Umbilical cord (tissue), 1 donor: ENCODE measurements at regions not wholly inside any gene's neighbourhood (a gene's known extent, or its start where the extent isn't known, plus 50 kb on each side); places are given as distances from the start of the nearest gene placed in this dataset.

Experiments used
- DNase-seq: peaks from one replicate; pipeline ENCODE4 v3.0.0-alpha.2; 2015; ENCODE audit warnings: low spot score

DNA sequence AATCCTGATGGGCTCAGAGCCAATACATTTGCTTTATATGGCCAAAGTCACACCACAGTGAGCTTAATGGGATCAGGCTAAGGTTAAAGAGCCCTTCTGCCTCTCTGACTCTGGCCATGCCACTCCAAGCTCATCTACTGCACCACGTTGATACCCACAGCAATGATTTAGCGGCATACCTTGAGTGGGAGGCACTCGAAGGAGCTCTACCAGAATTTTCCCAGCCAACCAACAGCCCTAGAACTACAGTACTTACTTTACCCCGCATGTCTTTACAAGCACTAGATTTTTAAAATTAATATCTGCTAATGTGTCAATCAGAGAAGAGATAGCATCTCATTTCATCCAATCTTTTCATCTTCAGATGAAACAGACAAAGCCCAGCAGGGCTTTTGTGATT, 300.5 kb downstream of the GRIN2B start:
- no peak for DNase-seq

DNA sequence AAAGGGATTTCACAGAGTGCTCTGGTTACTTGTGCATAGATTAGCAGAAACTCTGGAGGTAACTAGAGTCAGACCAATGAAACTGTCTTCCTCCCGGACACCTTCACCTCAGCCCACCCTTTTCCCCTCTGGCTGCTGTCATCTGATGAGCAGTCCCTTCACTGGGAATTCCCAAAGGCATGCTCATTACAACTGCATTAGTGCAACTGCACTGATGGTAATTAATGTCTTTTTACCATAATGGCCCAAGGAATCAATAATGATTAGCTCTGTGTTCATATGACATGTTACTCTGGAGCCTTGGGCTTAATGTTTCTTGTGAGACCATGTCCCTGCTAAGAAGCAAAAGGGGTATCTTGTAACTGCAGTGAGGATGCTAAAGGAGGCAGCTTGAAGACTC, 304.5 kb downstream of the GRIN2B start:
- no peak for DNase-seq

DNA sequence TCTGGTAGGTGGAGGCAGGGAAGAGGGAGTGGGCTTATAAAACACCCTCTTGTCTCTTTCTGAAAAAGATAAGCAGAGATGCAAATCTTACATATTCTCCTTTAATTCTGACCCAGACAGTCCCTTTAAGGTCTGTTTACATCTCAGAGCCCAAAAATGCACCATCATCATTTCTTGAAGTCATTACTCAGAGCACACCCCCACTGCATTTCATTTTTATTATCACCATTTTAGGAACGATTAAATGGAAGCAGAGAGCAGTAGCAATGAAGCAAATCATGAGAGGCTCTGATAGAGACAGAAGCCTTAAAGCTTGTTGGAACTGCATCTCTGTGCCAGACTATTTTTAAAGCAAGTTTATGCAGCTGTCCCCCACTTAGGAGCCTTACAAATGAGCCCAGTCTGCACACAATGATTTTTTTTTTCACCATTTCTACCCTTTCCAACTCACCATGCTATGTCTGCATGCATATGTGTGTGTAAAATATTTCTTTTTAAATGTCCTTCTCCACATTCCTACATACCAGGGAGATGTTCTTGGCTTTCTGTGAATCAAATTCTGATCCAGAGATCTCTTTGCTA, 311.0 kb downstream of the GRIN2B start:
- DNase-seq, result peak; percentile 80

DNA sequence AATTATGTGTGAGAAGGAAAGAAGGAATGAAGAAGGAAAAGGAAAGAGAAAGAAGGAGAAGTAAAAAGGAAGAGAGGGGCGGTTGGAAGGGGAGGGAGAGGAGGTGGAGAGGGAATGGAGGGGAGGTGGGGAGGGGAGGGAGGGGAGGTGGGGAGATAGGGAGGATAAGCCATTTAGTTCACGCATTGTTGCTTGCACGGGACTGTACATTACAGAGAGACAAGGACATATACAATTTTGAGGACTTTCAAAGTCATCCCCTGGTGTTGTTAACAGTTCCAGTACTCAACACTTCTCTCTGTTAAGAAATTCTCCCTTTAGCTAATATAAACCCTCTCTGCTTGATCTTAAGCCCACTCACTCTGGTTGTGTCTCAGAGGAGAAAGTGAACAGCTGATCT, 312.5 kb downstream of the GRIN2B start:
- DNase-seq, result no peak

DNA sequence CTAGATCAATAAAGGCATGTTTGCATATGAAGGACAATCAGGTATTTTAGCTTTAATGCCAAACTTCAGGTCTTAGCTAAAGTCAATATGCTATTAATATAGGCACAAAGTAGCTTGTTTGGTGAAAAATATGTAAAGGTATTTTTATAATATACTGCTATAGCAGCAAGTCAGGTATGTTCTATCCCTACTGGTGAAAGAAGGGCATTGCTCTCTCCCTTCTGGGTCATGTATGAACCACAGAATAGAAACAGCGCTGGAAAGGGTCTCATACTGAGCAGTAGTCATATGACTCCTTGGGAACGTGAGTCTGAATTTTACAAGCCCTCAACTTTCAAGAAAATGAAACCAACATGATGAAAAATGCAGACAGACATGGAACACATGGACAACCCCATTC, 314.6 kb downstream of the GRIN2B start:
- DNase-seq, result no peak

GRCh38 chr12:13661005-13661887, 320.2 kb downstream of the GRIN2B start:
- peak; percentile 73 for DNase-seq

DNA sequence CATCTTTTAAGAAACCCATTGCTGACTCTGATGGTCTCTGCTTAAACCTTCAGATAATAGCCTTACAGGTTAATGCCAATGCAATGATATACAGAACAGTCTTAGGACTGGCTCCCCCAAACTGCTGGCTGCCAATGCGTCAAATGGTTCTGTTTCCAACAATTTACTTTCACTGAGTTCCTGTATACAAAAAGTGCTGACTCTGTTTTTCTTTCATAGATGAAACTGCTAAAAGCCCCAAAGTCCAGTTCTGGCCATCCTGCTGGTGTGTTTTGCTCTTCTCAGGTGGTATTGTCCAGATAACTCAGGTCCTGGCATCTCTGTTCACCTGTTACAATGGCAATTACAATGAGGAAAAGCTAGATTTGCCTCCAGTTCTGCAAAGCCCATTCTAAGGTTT, 326.9 kb downstream of the GRIN2B start:
- DNase-seq, result no peak

DNA sequence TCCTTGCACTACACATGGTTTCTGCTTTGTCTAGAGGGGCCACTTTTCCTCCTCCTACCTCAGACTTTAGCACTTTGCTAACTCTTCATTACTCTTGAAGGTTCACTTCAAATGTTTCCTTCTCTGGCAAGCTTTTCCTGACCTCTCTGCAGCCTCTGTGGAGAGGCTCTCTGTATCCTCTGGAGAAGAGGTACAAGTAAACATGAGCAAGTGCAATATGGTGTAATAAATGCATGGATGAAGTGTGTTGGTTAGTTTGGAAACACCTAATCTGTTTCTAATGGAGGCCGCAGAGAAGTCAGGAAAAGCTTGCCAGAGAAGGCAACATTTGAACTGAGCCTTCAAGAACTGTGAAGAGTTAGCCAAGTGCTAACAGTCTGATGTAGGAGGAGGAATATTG, 329.3 kb downstream of the GRIN2B start:
- DNase-seq, result no peak

- no peak for DNase-seq
Measured at GRCh38 chr12:13635709-13636108, 345.7 kb downstream of the GRIN2B start.

- DNase-seq, result no peak
Measured at GRCh38 chr12:13631873-13632272, 349.5 kb downstream of the GRIN2B start.

- DNase-seq, result no peak
Measured at GRCh38 chr12:13630354-13630753, 351.0 kb downstream of the GRIN2B start.

GRCh38 chr12:13628067-13628466, 353.3 kb downstream of the GRIN2B start:
- no peak for DNase-seq

DNA sequence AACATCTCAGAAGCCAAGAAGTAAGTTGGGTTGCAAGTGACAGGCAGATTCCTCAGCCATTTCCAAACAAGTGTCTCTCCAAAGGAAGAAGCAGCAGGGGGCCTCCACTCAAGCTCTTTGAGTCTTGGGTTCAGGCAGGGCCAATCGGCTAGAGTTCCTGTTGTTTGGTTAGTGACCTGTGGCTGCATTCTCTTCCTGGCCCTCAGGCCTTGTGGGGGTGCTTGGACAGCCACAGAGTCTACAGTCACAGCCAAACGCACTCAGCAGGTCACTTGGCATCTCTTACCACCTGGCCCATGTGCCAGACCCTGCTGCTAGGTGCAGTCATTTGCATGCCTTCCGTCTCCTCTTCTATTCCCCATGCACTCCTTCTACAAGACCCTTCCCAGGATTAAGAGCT, 353.9 kb downstream of the GRIN2B start:
- no peak for DNase-seq

GRCh38 chr12:13613297-13613696, 368.1 kb downstream of the GRIN2B start:
- DNase-seq, result no peak

DNA sequence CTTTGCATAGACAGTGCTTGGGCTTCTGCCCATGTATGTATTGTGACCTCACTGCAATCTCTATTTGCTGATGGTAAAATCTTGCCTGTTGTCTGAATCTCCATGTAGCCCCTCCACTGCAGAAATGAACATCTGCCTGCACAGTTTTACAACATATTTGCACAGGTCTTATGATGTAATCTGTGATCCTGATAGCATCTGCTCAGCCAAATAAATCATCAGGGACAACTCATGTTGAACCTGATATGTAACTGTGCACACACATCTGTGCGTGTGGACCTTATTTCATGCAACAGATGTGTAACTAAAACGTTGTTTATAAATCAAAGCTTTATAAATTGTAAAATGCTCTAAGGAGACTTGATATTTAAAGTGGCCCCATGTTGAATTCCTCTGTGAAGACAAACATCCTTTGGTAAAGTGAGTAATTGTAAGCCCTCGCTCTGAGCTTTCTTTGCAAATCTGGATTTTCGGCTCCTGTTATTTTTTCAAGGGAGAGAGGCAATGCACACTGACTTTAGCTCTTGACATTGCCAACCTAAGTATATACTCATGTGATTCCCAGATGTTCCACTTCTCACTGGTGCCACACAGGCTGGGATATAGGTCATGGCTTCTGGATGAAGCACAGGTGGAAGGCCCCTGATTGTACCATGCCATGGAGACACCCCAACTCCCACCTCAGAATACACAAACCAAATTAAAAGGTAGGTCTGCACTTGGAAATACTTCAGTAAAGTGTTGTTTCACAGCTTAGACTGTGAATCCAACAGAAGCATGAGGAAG, 371.3 kb downstream of the GRIN2B start:
- DNase-seq, result peak; percentile 31

DNA sequence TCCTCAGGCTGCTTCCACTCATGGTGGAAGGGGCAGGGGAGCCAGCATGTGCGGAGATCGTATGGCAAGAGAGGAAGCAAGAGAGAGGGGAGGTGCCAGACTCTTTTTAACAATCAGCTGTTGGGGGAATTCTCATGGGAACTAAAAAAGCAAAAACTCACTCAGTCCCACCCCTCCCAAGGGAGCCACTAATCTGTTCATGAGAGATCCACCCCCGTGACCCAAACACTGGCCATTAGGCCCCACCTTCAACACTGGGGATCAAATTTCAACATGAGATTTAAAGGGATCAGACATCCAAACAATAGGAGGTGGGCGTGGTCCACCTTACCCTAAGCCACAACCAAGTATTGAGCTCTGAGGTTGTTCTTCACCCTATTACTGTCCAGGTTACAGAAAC, 375.1 kb downstream of the GRIN2B start:
- DNase-seq, result no peak

DNA sequence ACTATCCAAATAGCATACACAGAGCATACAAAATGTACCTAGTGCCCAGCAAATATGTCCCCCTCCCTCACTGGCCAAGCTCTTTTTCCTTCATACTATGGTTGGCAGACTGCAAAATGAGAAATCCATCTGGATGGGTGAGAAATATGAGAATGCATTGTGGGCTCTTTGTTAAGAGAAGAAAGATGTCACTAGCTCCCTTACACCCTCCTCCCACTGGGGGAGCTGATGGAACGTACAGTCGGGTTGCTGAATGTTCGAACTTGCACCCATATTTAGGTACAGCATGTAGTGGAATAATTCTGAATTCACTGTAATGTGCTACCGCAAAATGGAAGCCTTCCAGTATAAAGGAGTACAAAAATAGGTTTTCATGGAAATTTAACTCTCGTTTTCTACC, 377.4 kb downstream of the GRIN2B start:
- DNase-seq, result no peak

- no peak for DNase-seq
Measured at GRCh38 chr12:13602172-13602571, 379.2 kb downstream of the GRIN2B start.

- DNase-seq, result no peak
Measured at GRCh38 chr12:13599176-13599575, 382.2 kb downstream of the GRIN2B start.

DNA sequence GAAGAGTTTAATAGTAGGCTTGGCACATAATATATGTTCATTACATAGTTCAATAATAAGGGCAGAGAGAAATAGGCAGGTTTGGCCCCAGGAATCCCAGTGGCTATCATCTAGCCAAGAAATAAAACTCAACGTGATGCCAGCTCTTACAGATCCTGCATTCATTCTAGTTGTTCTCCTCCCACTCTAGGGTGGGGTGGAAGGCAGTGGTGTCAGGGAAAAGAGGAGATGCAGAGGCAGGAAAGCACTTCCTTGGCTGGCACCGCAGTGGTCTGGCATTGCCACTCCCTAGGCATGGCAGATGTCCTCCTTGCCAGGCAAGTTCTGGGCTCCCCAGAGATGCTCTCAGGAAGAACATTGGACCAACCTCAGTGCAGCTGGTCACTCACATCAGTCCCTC, 383.6 kb downstream of the GRIN2B start:
- DNase-seq, result no peak

DNA sequence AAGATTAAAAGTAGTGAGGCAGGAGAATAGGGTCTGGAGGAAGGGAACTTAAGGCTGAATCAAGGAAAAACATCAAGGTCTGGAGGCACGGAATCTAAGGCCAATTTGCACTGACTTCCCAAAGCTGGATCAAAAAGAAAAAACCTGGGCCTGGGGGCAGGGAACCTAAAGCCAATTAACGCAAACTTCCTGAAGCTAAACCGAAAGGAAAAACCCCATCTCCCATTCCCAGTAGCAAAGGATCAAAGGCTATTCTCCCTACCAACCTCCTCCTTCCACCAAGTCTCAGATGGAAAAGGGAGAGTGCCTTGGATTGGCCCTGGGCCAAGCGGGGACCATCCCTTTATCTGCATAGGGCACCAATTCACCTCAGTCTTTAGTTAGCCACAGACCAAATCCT, 384.2 kb downstream of the GRIN2B start:
- no peak for DNase-seq

DNA sequence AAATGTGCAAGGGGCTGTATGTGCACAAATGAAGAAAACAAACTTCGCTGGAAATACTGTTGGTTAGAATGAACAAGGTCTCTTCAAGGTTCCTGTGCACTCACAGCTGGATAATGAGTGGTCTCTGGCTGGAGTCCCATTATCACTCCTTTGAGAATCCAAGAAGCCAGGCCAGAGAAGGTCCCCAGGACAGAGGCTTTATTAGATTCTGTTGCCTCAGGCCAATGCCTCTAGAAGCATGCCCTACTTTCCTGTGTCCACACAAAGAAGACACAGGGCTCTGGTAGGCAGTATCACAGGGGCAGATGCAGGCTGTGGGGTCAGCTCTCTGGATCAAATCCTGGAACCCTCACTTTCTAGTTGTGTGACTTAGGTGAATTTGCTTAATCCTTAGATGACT, 384.7 kb downstream of the GRIN2B start:
- DNase-seq, result no peak
